A172 (cell line): ENCODE measurements at regions not wholly inside any gene's neighbourhood (a gene's known extent, or its start where the extent isn't known, plus 50 kb on each side); places are given as distances from the start of the nearest gene placed in this dataset.
"Not testable (repeated sequence)": the region's sequence is repeated elsewhere in the genome, so short reads cannot be mapped to it uniquely, and the experiment has no call there.

Experiments
- DNase-seq: peaks from one replicate; pipeline ENCODE4 v3.0.0-alpha.2; 2015; ENCODE audit warnings: low spot score

DNA sequence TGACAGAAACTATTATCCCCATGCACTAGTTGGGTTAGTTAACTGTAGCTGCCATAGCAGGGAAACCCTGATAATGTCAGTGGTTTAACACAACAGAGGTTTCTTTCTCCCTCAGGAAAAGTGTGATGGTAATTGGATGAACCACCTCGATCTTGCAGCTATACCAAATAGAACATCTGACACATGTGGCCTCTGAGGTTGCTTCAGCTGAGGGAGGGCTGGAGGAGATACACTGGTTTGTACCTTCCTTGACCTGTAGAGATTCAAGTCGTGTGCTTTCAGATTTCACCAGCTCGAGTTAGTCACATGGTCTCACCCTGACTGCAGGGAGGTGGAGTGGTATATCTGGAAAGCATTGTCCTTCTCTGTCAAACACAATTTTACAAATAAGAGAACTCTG lies 147.2 kb upstream of the SFRP2 start:
- DNase-seq = no peak

DNA sequence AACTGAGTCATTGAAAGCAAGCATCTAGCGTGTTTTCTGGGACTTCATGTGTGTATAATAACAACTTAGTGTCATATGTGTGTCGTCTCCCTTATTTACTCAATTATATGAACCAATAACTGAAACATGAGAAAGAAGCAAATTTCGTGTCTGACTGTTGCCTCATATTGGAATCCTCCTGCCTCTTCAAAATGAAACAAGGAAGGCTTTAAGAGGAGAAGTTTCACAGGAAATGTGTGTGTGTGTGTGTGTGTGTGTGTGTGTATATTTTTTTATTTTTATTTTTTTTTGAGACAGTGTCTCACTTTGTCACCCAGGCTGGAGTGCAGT lies 145.8 kb upstream of the SFRP2 start:
- no peak for DNase-seq

- DNase-seq = no peak
These were observed 145.2 kb upstream of the SFRP2 start for GRCh38 chr4:153933915-153934687.

- DNase-seq = no peak
These were observed 142.9 kb upstream of the SFRP2 start for GRCh38 chr4:153931804-153932203.

DNA sequence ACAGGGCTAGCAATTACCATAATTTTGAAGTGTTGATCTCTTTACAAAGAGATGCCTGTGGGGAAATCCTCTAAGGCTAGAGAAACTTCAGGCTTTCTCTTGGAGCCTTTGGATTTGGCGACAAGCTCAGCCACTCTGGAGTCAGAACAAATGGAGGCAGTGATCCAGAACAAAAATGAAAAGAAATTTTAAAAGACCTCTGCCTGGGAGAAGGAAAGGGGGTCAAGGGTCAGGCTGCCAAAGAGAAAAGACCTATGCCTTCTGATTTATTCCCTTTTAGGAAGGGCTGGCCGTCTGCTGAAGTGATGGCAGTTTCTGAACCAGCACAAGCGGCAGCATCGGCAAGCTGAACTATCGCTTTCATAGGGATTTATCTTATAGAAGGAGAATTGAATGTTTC lies 140.8 kb upstream of the SFRP2 start:
- DNase-seq = peak; percentile 2

DNA sequence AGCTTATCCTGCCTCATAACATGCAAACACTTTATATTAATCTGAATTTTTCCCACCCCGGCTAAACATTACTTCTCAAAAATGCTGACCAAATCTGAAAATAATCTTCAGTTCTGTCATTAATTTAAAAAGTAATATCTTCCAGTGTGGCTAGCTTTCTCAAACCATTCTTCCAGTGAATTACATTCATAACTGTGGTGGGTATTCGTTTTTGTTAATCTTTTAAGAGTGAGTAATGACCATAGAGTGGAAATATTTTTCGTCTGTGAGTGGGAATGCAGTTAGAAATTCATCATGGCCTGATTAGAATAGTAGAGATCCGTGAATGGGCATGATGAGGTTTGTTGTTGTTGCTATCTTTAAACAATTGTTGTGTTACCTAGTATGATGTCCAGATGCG lies 138.6 kb upstream of the SFRP2 start:
- no peak for DNase-seq

- DNase-seq = no peak
These were observed 133.3 kb upstream of the SFRP2 start for GRCh38 chr4:153922148-153922547.

DNA sequence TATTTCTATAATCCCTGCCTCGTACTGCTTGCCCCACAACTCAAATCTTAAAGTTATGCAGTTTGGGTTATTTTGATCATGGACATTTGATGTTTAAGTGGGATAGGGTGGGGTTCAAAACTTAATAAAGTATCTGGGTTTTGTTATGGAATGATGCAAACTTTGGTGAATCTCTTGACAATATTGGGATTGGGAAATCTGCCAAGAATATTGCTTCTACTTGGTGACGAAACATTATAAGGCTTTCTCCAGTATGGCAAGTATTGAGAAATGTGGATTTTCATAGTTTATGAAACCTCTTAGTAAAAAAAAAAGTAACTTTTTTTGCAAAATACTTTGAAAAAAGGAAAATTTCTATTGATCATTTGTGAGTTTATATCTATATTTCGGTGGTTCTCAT lies 130.8 kb upstream of the SFRP2 start:
- DNase-seq = no peak

GRCh38 chr4:153916273-153916755 lies 127.4 kb upstream of the SFRP2 start:
- DNase-seq = no peak

DNA sequence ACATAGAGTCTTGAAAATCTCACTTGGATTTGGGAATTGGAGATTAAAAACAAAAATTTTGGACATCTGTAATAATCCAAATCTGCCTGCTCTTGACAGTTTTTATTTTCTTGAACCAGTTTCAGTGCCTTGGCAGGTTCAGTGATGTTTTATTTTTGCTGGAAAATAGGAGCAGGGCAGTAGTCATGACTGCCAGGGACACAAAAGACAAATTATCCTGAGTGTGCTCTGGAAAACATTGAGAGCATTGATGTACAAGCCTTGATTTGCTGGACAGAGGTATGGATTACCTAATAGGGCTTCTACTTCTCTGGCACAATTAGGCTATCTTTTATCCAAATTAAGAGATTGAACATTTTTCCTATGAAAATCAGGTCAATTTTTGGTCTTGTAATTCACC lies 123.4 kb upstream of the SFRP2 start:
- no peak for DNase-seq

DNA sequence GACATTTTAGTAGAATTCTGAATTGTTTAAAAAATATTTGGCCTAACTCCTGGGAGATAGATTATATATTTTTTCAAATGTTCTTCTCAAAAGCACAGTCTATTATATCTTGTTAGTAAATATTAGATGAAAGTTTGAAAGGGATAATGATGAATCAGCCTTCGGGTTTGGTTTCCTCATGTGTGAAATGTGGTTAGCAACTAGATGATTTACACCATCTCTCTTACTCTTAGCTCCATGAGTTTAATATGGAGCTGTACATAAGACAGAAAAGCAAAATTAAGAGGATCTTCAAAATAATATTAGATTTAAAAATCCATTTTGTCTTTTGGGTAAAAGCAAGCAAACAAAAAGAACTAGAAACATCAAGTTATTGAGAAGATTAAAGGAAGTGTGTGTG lies 120.8 kb upstream of the SFRP2 start:
- DNase-seq = no peak

DNA sequence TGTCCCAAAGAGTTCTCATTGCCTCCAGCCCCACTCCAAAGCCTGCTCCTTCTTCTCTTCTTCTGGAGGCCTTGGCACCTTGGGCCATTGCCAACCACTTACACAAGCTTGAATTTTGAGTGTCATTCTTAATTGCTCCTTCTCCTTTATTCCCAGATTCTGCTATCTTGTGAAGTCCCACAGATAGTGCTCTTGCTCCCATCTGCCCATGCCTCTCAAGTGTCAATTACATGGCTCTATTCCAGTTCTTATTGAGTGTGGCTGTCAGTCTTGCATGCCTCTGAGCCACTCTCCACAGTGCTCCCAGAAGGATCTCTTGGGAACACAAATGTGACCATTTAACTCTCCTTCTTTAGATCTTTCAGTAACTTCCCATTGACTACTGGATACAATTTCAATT lies 117.3 kb upstream of the SFRP2 start:
- DNase-seq = no peak

- DNase-seq = no peak
These were observed 116.3 kb upstream of the SFRP2 start for GRCh38 chr4:153905231-153905630.

DNA sequence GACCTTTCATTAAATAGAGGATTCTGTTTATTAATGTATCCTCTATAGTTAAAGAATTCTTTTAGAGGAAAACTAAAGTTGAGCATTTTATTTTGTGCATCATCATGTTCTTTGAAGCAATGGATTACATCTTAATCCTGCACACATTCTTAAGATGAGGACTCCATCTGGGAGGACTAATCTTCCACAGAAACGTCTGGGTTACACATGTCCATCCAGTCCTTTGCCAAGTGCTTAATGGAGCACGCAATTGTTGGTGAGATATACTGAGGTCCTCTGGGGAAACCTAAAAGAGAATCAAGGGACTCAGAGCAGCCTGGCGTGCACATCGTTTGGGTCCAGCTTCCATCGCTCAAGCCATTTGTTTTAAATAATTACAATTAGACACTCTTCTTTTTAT lies 115.1 kb upstream of the SFRP2 start:
- no peak for DNase-seq

DNA sequence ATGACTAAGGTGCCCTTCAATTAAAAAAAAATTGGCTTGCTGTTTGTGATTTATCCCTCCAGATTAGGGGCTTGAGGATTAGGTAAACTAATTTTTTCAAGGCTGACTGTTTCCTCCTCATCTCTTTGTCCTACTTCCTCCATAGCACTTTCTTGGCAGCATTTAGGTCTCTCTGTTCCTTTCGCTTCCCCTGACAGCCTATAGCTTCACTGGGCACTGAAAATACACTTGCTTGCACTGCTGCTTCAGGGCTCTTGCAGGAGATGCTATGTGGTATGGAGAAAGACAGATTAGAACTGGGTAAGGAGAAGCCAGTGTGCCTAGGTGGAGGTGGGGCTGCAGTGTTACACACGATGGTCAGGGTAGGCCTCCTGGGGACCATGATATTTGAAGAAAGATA lies 112.3 kb upstream of the SFRP2 start:
- DNase-seq = no peak

GRCh38 chr4:153900426-153900825 lies 111.5 kb upstream of the SFRP2 start:
- no peak for DNase-seq

- DNase-seq = no peak
These were observed 101.9 kb upstream of the SFRP2 start for GRCh38 chr4:153890761-153891160.

DNA sequence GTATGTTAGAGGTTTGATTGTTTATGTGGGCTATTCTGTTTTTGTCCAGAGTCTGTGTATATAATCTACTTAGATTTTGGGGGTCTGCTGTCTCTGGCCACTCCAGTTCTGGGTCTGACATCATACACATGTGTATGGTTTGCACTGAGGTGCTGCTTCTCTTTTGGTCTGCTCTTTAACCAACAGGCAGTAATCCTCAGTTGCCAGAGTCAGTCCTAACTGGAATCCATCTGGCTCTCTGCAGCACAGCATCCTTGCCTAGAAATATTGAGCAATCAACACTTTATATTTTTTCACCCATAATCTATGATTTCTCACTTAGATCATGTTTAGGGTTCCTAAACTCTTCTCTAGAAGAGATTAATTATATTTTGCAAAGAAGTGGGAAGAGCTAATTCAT lies 98.3 kb upstream of the SFRP2 start:
- DNase-seq = no peak

GRCh38 chr4:153884325-153884724 lies 95.4 kb upstream of the SFRP2 start:
- no peak for DNase-seq

- DNase-seq = no peak
These were observed 92.1 kb upstream of the SFRP2 start for GRCh38 chr4:153880983-153881382.

- DNase-seq = no peak
These were observed 89.0 kb upstream of the SFRP2 start for GRCh38 chr4:153877898-153878297.

GRCh38 chr4:153873741-153874140 lies 84.9 kb upstream of the SFRP2 start:
- no peak for DNase-seq

GRCh38 chr4:153866766-153867165 lies 77.9 kb upstream of the SFRP2 start:
- not testable (repeated sequence) for DNase-seq

GRCh38 chr4:153852501-153852900 lies 63.6 kb upstream of the SFRP2 start:
- no peak for DNase-seq
